HCT116 (cell line): ENCODE measurements at regions not wholly inside any gene's neighbourhood (a gene's known extent, or its start where the extent isn't known, plus 50 kb on each side); places are given as distances from the start of the nearest gene placed in this dataset.

Source experiments
- ATAC-seq: fragments of 200-7000 bp; cut with Tn5 transposase; 2 replicates; pipeline ENCODE4 v1.9.1; 2020; ENCODE audit warnings: mild to moderate bottlenecking, moderate library complexity
- BruUV-seq: library from RNA; stranded (reverse); fragments of 400-500 nt; replicated peaks from 2 replicates; lab custom pipeline; 2021; lab: Mats Ljungman, UMichigan
- CTCF ChIA-PET: fragments of 300-600 bp; sonication (Branson Sonifier 250); formaldehyde crosslinking; loops from one replicate; lab custom pipeline; 2021; ENCODE audit warnings: antibody characterized with exemption; lab: Charles Lee
- POLR2A ChIA-PET: fragments of 300-600, 350-600 bp; sonication (Branson Sonifier 250); formaldehyde crosslinking; loops from one replicate; lab custom pipeline; 2021; ENCODE audit warnings: antibody characterized with exemption; lab: Charles Lee
- RAD21 ChIA-PET, 2 experiments: fragments of 300-600 bp; sonication (Branson Sonifier 250); formaldehyde crosslinking; loops; one replicate each; lab custom pipeline; 2023; ENCODE audit warnings: low total read pairs in 2 of 2; ENCODE audit not compliant: uncharacterized antibody in 2 of 2, unreplicated experiment in 2 of 2, low non-redundant PET in 1 of 2; lab: Charles Lee
- DNase-seq: peaks from one replicate; pipeline ENCODE4 v3.0.0-alpha.2; 2010; ENCODE audit warnings: low read depth, low spot score
- H2AFZ ChIP-seq: fragments of 200-600 bp; shearing (Covaris generic), sonication (generic); 2 replicates; pipeline ENCODE4 v1.6.1; 2017; ENCODE audit warnings: low read depth, mixed run types, mixed read lengths, antibody characterized with exemption, low read length; ENCODE audit not compliant: poor library complexity, severe bottlenecking
- H3K27ac ChIP-seq: 2 replicates; pipeline ENCODE4 v1.5.1; 2012; ENCODE audit warnings: low read depth, low read length
- H3K27me3 ChIP-seq: fragments of 200-600 bp; sonication (generic); 2 replicates; pipeline ENCODE4 v1.6.1; 2016; ENCODE audit warnings: mixed run types, low read length, mixed read lengths; ENCODE audit not compliant: insufficient read depth
- H3K36me3 ChIP-seq, 2 experiments: fragments of 200-500 bp in 1 of 2; fragments of 200-600 bp in 1 of 2; sonication (Bioruptor generic) in 1 of 2; sonication (generic) in 1 of 2; 2 replicates each; pipeline versions ENCODE4 v1.5.1 to v1.6.1; 2014 to 2016; ENCODE audit warnings: low read length in 2 of 2, inconsistent platforms in 1 of 2, mixed read lengths in 1 of 2, mixed run types in 1 of 2; ENCODE audit not compliant: insufficient read depth in 2 of 2, control insufficient read depth in 1 of 2
- H3K4me1 ChIP-seq, 2 experiments: fragments of 200-600 bp in 1 of 2; sonication (generic) in 1 of 2; 2 replicates each; pipeline versions ENCODE4 v1.5.1 to v1.6.1; 2012 to 2017; ENCODE audit warnings: low read length in 2 of 2, inconsistent platforms in 1 of 2, mild to moderate bottlenecking in 1 of 2, mixed read lengths in 1 of 2, mixed run types in 1 of 2, moderate library complexity in 1 of 2; ENCODE audit not compliant: insufficient read depth in 2 of 2, control insufficient read depth in 1 of 2
- H3K4me2 ChIP-seq: fragments of 200-600 bp; sonication (generic); 2 replicates; pipeline ENCODE4 v1.6.1; 2017; ENCODE audit warnings: mixed run types, low read length, mixed read lengths
- H3K4me3 ChIP-seq, 2 experiments: fragments of 200-600 bp in 1 of 2; sonication (generic) in 1 of 2; replicated peaks in 1 of 2; 2 replicates each; pipeline ENCODE4 v1.5.1; 2011 to 2016; ENCODE audit warnings: low read length in 2 of 2, control low read depth in 1 of 2, low read depth in 1 of 2, mild to moderate bottlenecking in 1 of 2, mixed read lengths in 1 of 2, mixed run types in 1 of 2
- H3K79me2 ChIP-seq: fragments of 200-600 bp; sonication (generic); 2 replicates; pipeline ENCODE4 v1.6.1; 2017; ENCODE audit warnings: mild to moderate bottlenecking, mixed run types, low read length, moderate library complexity, mixed read lengths; ENCODE audit not compliant: insufficient read depth
- H3K9ac ChIP-seq: fragments of 200-600 bp; sonication (generic); 2 replicates; pipeline ENCODE4 v1.6.1; 2016; ENCODE audit warnings: low read length, mixed read lengths
- H3K9me2 ChIP-seq: fragments of 200-600 bp; sonication (generic), shearing (Covaris generic); 2 replicates; pipeline ENCODE4 v1.6.1; 2017; ENCODE audit warnings: mixed run types, mild to moderate bottlenecking, moderate library complexity; ENCODE audit not compliant: insufficient read depth
- H3K9me3 ChIP-seq, 2 experiments: fragments of 200-500 bp in 1 of 2; fragments of 200-600 bp in 1 of 2; sonication (Bioruptor generic) in 1 of 2; sonication (generic) in 1 of 2; 2 replicates each; pipeline ENCODE4 v1.6.1; 2014 to 2017; ENCODE audit warnings: low read length in 2 of 2, mixed read lengths in 2 of 2, inconsistent platforms in 1 of 2, low read depth in 1 of 2, mild to moderate bottlenecking in 1 of 2, mixed run types in 1 of 2, moderate library complexity in 1 of 2; ENCODE audit not compliant: control insufficient read depth in 1 of 2, insufficient read depth in 1 of 2
- H4K20me1 ChIP-seq: fragments of 200-600 bp; sonication (generic), shearing (Covaris generic); 2 replicates; pipeline ENCODE4 v1.6.1; 2017; ENCODE audit warnings: mixed run types, mild to moderate bottlenecking, moderate library complexity; ENCODE audit not compliant: insufficient read depth
- CBX3 ChIP-seq: IDR thresholded peaks from 2 replicates; pipeline ENCODE4 v1.6.1; 2012; ENCODE audit warnings: low read depth
- EGR1 ChIP-seq: IDR thresholded peaks from 2 replicates; pipeline ENCODE4 v1.6.1; 2012; ENCODE audit warnings: low read depth
- EZH2 ChIP-seq: fragments of 200-600 bp; sonication (generic); IDR thresholded peaks from 2 replicates; pipeline ENCODE4 v1.6.1; 2017; ENCODE audit warnings: antibody characterized with exemption, mixed run types
- EZH2phosphoT487 ChIP-seq: fragments of 200-600 bp; IDR thresholded peaks from 2 replicates; pipeline ENCODE4 v1.6.1; 2018; ENCODE audit warnings: antibody characterized with exemption, borderline replicate concordance
- FOSL1 ChIP-seq: IDR thresholded peaks from 2 replicates; pipeline ENCODE4 v1.6.1; 2012; ENCODE audit warnings: low read depth
- RAD21 ChIP-seq: IDR thresholded peaks from 2 replicates; pipeline ENCODE4 v1.6.1; 2012; ENCODE audit warnings: low read depth, mild to moderate bottlenecking
- SP1 ChIP-seq: IDR thresholded peaks from 2 replicates; pipeline ENCODE4 v1.6.1; 2012; ENCODE audit warnings: low read depth
- SRF ChIP-seq: IDR thresholded peaks from 2 replicates; pipeline ENCODE4 v1.6.1; 2012; ENCODE audit warnings: low read depth
- TCF7L2 ChIP-seq: IDR thresholded peaks from 2 replicates; pipeline ENCODE4 v1.7.0; 2011; ENCODE audit warnings: borderline replicate concordance, inconsistent platforms; ENCODE audit not compliant: insufficient read depth, insufficient read length; ENCODE audit errors: extremely low read depth
- YY1 ChIP-seq: IDR thresholded peaks from 2 replicates; pipeline ENCODE4 v1.6.1; 2011; ENCODE audit warnings: low read length, low read depth, moderate library complexity, mild to moderate bottlenecking; ENCODE audit not compliant: insufficient replicate concordance; ENCODE audit errors: extremely low read depth
- ZNF274 ChIP-seq: fragments of 200-500 bp; sonication (Bioruptor generic); IDR thresholded peaks from 2 replicates; pipeline ENCODE4 v1.6.1; 2014; ENCODE audit warnings: mild to moderate bottlenecking, low read depth, low read length, inconsistent platforms
- intact Hi-C: fragments of 100-400 bp; cut with micrococcal nuclease; formaldehyde crosslinking; loops from 2 replicates; pipeline ENCODE4 v1.10.0; 2022
- TF ChIP-seq, protein P1 (sequence below): IDR thresholded peaks from 2 replicates; pipeline ENCODE4 v1.6.1; 2012; ENCODE audit warnings: low read depth
- TF ChIP-seq, protein P2 (sequence below), 3 experiments: fragments of 200-600 bp in 1 of 3; sonication (generic) in 1 of 3; IDR thresholded peaks in 2 of 3; conservative IDR thresholded peaks in 1 of 3; 2 replicates each; pipeline ENCODE4 v1.5.1; 2012 to 2017; ENCODE audit warnings: low read depth in 2 of 3, low read length in 2 of 3, antibody characterized with exemption in 1 of 3, borderline replicate concordance in 1 of 3, control low read depth in 1 of 3, mild to moderate bottlenecking in 1 of 3, mixed read lengths in 1 of 3, mixed run types in 1 of 3, moderate library complexity in 1 of 3; ENCODE audit not compliant: insufficient read depth in 1 of 3
- TF ChIP-seq, protein P3 (sequence below): IDR thresholded peaks from 2 replicates; pipeline ENCODE4 v1.6.1; 2012
- TF ChIP-seq, protein P4 (sequence below): IDR thresholded peaks from 2 replicates; pipeline ENCODE4 v1.6.1; 2012

DNA sequence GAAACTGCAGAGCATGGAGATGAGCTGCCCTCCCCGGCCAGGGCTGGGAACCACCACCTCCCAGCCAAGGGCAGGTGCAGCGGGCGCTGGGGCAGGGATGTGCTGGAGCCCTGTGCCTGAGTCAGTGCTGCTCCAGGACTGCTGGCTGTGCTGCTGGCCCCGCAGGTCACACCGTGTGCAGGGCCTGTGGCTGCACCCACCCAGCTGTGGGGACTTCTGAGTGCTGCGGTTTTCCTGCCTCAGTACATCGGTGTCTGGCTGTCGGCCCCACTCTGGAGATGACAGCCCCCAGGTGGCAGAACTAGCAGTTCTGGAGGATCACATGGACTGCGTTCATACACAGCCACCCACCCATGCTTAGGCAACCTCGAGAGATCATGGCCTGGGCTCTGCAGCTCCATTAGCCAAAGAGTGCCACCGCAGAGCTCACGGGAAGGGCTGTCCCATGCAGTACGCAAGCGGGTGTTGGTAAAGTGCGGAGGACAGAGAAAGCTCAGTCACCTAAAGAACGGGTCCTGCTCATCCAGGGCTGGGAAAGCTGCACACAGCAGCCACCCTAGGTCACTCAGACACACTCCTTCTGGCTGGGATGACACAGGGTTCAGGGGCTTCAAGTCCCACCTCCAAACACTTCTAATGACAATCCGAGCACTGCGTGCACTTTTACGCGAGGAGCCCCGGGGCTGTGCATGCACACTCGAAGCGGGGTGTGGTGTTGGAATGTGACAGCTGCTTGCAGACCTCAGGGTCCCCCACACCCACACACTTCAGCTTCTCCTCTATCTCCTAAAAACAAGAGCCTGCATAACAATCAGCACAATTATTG, 198.1 kb upstream of the PPP2R2D start:
- DNase-seq, result no peak
- ChIA-PET POLR2A (no interaction called here), RAD21 (no interaction called here), CTCF (no interaction called here)
- H3K36me3 ChIP-seq, result no peaks in the 10 kb centered on the region
- TF ChIP-seq SRF, result no peak
- TF ChIP-seq YY1, result no peak
- TF ChIP-seq, protein P1, sequence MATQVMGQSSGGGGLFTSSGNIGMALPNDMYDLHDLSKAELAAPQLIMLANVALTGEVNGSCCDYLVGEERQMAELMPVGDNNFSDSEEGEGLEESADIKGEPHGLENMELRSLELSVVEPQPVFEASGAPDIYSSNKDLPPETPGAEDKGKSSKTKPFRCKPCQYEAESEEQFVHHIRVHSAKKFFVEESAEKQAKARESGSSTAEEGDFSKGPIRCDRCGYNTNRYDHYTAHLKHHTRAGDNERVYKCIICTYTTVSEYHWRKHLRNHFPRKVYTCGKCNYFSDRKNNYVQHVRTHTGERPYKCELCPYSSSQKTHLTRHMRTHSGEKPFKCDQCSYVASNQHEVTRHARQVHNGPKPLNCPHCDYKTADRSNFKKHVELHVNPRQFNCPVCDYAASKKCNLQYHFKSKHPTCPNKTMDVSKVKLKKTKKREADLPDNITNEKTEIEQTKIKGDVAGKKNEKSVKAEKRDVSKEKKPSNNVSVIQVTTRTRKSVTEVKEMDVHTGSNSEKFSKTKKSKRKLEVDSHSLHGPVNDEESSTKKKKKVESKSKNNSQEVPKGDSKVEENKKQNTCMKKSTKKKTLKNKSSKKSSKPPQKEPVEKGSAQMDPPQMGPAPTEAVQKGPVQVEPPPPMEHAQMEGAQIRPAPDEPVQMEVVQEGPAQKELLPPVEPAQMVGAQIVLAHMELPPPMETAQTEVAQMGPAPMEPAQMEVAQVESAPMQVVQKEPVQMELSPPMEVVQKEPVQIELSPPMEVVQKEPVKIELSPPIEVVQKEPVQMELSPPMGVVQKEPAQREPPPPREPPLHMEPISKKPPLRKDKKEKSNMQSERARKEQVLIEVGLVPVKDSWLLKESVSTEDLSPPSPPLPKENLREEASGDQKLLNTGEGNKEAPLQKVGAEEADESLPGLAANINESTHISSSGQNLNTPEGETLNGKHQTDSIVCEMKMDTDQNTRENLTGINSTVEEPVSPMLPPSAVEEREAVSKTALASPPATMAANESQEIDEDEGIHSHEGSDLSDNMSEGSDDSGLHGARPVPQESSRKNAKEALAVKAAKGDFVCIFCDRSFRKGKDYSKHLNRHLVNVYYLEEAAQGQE, result no peak
- TF ChIP-seq, protein P2, sequence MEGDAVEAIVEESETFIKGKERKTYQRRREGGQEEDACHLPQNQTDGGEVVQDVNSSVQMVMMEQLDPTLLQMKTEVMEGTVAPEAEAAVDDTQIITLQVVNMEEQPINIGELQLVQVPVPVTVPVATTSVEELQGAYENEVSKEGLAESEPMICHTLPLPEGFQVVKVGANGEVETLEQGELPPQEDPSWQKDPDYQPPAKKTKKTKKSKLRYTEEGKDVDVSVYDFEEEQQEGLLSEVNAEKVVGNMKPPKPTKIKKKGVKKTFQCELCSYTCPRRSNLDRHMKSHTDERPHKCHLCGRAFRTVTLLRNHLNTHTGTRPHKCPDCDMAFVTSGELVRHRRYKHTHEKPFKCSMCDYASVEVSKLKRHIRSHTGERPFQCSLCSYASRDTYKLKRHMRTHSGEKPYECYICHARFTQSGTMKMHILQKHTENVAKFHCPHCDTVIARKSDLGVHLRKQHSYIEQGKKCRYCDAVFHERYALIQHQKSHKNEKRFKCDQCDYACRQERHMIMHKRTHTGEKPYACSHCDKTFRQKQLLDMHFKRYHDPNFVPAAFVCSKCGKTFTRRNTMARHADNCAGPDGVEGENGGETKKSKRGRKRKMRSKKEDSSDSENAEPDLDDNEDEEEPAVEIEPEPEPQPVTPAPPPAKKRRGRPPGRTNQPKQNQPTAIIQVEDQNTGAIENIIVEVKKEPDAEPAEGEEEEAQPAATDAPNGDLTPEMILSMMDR (IDR thresholded peaks at IDR 0.05 in 2 of 3, conservative IDR thresholded peaks at IDR 0.05 in 1 of 3; ENCODE audit: borderline replicate concordance in 1 of 3, insufficient read depth in 1 of 3, low read depth in 2 of 3, low read length in 2 of 3), result no peak
- TF ChIP-seq EGR1, result no peak
- TF ChIP-seq, protein P3, sequence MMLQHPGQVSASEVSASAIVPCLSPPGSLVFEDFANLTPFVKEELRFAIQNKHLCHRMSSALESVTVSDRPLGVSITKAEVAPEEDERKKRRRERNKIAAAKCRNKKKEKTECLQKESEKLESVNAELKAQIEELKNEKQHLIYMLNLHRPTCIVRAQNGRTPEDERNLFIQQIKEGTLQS, result no peak
- no peak for TF ChIP-seq EZH2phosphoT487
- no peak for TF ChIP-seq EZH2
- TF ChIP-seq SP1, result no peak
- no peak for TF ChIP-seq CBX3
- TF ChIP-seq, protein P4, sequence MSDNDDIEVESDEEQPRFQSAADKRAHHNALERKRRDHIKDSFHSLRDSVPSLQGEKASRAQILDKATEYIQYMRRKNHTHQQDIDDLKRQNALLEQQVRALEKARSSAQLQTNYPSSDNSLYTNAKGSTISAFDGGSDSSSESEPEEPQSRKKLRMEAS, result no peak
- no peak for TF ChIP-seq ZNF274
- no peak for TF ChIP-seq RAD21
- TF ChIP-seq TCF7L2, result no peak
- TF ChIP-seq FOSL1, result no peak
- no peaks in the 10 kb centered on the region for H3K9me3 ChIP-seq
- H3K27me3 ChIP-seq, result 0 out of 2 replicates have a peak, but pooled peaks cover 2% of the 10 kb centered on the region
- H2AFZ ChIP-seq, result no peak overlapping the region
- H4K20me1 ChIP-seq, result no peaks in the 10 kb centered on the region
- H3K9ac ChIP-seq, result no peak overlapping the region
- ATAC-seq, result no peak
- intact Hi-C loops, result no loop called here
- no TSS peak for BruUV-seq
- H3K4me2 ChIP-seq, result no peak overlapping the region
- no peak overlapping the region for H3K4me3 ChIP-seq
- H3K4me1 ChIP-seq, result no peaks in the 10 kb centered on the region
- H3K9me2 ChIP-seq, result no peaks in the 10 kb centered on the region
- H3K27ac ChIP-seq, result no peak overlapping the region
- no peaks in the 10 kb centered on the region for H3K79me2 ChIP-seq
